ENCODE measurements at regions not wholly inside any gene's neighbourhood (a gene's known extent, or its start where the extent isn't known, plus 50 kb on each side); places are given as distances from the start of the nearest gene placed in this dataset.

GRCh38 chr12:84148335-84148734, 764.3 kb downstream of the SLC6A15 start:
- TF ChIP-seq CTCF (IDR thresholded peaks at IDR 0.05) (no peak), POLR2AphosphoS5 (IDR thresholded peaks at IDR 0.05) (no peak), POLR2A (IDR thresholded peaks at IDR 0.05) (no peak), EP300 (IDR thresholded peaks at IDR 0.05; ENCODE audit: low read depth) (no peak)
